SIG-M5 treated with dmso at 0.1 percent for 504 hours (cell line): ENCODE measurements at regions not wholly inside any gene's neighbourhood (a gene's known extent, or its start where the extent isn't known, plus 50 kb on each side); places are given as distances from the start of the nearest gene placed in this dataset.

ENCODE experiments used
- DNase-seq: peaks from one replicate; lab custom pipeline; 2025; ENCODE audit not compliant: unreplicated experiment; lab: John Stamatoyannopoulos, UW

DNA sequence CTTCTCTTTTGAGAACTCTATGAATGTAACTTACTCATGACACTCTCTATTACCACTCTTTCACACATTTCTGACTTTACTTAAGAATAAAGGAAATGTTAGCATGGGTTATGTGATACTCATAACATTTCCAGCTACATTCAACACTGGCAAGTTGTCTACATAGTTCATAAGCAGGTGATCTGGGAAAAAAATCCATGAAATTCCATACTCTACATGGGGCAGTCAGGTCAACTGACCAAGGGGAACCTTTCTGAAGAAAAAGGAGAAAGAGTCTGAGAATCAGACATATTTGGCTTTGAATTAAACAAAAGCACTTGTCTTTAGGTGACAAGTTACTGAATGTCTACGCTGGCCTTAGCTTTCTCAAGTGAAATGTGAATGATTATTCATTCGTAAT, 329.1 kb upstream of the ROBO1 start:
- DNase-seq = no peak

DNA sequence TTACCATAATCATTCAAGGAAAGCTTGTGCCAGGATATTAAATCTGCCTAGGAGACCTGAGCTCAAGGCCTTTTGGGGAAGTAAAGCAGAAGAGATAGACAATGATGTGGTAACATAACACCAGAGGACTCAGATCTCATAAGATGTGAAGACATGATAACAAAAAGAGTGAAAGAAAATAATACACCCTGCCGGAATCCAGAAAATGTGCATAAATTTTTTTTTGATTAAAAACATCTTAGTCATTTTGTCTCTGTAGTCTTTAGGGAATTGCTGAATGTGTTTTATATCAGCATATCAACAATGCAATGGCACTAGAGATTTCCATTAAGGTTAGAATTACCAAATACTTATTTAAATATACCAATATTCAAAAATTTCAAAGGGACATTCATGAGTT, 326.8 kb upstream of the ROBO1 start:
- DNase-seq = peak; percentile 31

DNA sequence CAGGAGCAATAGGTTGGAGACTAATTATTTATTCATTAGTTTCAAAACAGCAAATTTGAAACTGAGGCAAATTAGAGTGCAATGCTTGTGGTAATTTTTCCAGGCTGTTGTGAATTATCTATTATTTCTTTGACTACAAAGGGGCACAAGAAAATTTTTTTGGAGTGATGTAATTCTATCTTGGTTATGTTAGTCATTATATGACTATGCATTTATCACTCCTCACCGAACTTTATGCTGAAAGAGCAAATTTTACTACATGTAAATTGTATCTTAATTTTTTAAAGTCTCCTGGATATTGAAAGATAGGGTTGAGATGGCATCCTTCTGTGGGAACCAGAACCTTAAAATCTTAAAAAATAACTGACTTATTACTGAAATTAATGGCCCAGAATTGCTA, 320.0 kb upstream of the ROBO1 start:
- no peak for DNase-seq

- DNase-seq = no peak
Observed at GRCh38 chr3:80086426-80086825, 318.6 kb upstream of the ROBO1 start.

- DNase-seq = no peak
Observed at GRCh38 chr3:80079886-80080285, 312.1 kb upstream of the ROBO1 start.

GRCh38 chr3:80068459-80068858, 300.7 kb upstream of the ROBO1 start:
- DNase-seq = no peak

GRCh38 chr3:80063535-80063934, 295.7 kb upstream of the ROBO1 start:
- no peak for DNase-seq

- no peak for DNase-seq
Observed at GRCh38 chr3:80060664-80061063, 292.9 kb upstream of the ROBO1 start.

- DNase-seq = no peak
Observed at GRCh38 chr3:80055306-80055705, 287.5 kb upstream of the ROBO1 start.

- no peak for DNase-seq
Observed at GRCh38 chr3:80052271-80052670, 284.5 kb upstream of the ROBO1 start.

DNA sequence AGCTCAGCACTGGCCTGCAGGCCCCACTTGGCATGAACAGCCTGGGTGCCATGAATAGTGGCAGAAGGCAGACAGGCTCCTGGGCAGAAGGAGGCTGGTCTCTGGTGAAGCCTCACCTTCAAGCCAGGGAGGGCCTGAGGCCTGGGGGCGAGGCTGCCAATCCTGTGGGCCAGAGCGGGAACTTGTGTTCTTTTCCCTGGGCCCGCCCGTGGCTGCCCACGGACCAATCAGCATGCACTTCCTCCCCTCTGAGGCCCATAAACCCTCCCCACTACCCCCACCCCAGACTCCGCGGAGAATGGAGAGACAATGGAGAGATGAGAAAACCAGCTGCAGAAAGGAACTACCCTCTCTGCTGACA, 283.8 kb upstream of the ROBO1 start:
- DNase-seq = no peak

GRCh38 chr3:80050826-80051601, 283.2 kb upstream of the ROBO1 start:
- no peak for DNase-seq

DNA sequence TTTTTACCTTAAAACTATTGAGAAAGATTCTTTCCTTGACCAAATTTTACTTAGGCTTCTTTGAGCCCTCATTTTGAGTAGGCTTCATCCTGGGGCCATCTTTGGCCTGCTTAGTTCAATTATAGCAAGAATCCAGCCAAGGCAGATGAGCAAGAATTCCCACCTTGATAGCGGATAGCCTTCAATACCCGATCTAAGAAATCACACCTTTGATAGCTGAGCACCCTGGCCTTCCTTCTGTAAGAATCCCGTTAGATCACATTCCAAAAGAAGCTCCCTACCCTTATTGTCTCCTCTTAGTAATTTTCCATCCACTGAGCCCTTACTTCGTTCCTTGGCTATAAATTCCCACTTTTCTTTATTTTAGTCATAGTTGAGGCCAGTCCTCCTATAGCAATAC, 275.4 kb upstream of the ROBO1 start:
- DNase-seq = no peak

DNA sequence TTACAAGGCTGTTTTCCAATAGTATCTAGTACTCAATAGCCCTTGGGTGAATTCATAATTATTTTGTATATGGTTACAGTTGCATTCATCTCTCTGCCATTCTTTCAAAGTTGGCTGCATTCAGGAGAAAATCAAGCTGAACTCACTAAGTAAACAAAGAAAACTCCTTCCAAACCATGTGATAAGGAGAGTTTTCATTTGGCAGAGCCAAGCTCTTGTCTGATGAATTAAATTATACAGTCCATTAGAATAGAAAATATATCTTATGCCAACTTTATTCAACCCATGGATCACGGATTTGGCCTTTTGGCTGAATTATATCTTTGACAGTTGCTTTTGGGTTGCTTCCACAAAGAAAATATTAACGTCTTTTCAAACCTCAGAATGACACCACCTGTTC, 272.3 kb upstream of the ROBO1 start:
- no peak for DNase-seq

- no peak for DNase-seq
Observed at GRCh38 chr3:80036176-80036575, 268.4 kb upstream of the ROBO1 start.

DNA sequence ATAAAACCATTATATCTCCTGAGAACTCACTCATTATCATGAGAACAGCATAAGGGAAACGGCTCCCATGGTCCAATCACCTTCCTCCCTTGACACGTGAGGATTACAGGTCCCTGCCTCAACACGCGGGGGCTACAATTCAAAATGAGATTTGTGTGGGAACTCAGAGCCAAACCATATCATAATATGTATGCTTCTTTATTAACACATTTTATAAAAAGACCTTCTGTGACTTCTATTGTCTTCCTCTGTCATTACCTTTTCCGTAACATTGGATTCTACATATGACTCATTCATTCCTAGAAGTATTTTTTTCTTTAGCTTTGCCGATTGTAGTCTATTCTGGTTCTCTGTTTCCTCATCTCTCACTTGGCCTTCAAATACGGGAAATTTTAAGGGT, 267.2 kb upstream of the ROBO1 start:
- no peak for DNase-seq

GRCh38 chr3:80023010-80023409, 255.2 kb upstream of the ROBO1 start:
- DNase-seq = no peak

DNA sequence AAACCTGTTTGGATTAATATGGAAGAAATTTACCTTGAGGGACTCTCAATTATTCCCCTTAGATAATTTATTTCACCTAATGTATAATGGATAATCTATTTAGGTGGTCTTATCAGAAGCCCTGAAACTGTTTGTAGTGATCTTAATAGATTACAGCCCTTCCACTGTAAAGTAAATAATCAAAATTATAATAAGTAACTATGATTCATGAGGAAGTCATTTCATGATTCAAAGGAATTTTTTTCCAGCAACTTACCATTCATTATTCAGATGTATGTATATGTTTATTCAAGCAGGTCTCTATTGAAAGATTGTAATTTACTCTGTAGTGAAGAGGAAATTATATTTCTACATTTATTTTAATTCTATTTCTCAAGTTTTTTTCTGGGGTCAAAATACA, 250.6 kb upstream of the ROBO1 start:
- DNase-seq = no peak

GRCh38 chr3:80017369-80017768, 249.6 kb upstream of the ROBO1 start:
- DNase-seq = peak; percentile 3

GRCh38 chr3:80014576-80014975, 246.8 kb upstream of the ROBO1 start:
- no peak for DNase-seq

GRCh38 chr3:80010021-80010571, 242.3 kb upstream of the ROBO1 start:
- no peak for DNase-seq

GRCh38 chr3:80007522-80007921, 239.7 kb upstream of the ROBO1 start:
- no peak for DNase-seq

GRCh38 chr3:80006315-80006714, 238.5 kb upstream of the ROBO1 start:
- no peak for DNase-seq
